Epithelial cell of esophagus (primary cell): ENCODE measurements at regions not wholly inside any gene's neighbourhood (a gene's known extent, or its start where the extent isn't known, plus 50 kb on each side); places are given as distances from the start of the nearest gene placed in this dataset.

ENCODE experiments used
- DNase-seq: peaks from one replicate; pipeline ENCODE4 v3.0.0; 2010; ENCODE audit warnings: low read depth
- H3K4me3 ChIP-seq: 2 replicates; pipeline ENCODE4 v1.5.1; 2011; ENCODE audit warnings: mild to moderate bottlenecking, low read length, control low read depth
- TF ChIP-seq, protein P1 (sequence below): IDR thresholded peaks from 2 replicates; pipeline ENCODE4 v1.5.1; 2011; ENCODE audit warnings: low read depth, mild to moderate bottlenecking, low read length, control low read depth, inconsistent platforms; ENCODE audit not compliant: insufficient read depth; ENCODE audit errors: missing control alignments

DNA sequence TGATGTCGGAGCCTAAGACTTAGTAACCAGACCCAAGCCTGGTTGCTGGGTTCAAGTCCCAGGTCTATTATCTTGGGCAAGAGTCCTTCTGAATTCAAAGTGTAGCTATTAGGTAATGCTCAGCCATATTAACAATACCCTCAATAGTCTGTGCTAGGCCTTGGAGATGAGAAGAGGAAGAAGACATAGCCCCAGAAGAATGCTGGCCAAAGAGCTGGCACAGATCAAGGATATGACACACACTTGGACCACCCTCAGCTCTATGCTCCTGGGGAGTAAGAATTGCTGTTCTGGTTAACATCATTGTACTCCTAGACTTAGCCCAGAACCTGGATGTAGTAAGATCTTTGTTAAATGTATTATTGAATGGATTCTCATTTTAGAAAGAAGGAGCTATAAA is 426.7 kb downstream of the CDK5RAP2 start:
- TF ChIP-seq, protein P1, sequence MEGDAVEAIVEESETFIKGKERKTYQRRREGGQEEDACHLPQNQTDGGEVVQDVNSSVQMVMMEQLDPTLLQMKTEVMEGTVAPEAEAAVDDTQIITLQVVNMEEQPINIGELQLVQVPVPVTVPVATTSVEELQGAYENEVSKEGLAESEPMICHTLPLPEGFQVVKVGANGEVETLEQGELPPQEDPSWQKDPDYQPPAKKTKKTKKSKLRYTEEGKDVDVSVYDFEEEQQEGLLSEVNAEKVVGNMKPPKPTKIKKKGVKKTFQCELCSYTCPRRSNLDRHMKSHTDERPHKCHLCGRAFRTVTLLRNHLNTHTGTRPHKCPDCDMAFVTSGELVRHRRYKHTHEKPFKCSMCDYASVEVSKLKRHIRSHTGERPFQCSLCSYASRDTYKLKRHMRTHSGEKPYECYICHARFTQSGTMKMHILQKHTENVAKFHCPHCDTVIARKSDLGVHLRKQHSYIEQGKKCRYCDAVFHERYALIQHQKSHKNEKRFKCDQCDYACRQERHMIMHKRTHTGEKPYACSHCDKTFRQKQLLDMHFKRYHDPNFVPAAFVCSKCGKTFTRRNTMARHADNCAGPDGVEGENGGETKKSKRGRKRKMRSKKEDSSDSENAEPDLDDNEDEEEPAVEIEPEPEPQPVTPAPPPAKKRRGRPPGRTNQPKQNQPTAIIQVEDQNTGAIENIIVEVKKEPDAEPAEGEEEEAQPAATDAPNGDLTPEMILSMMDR, result no peak
- DNase-seq, result no peak
- H3K4me3 ChIP-seq, result no peak overlapping the region

DNA sequence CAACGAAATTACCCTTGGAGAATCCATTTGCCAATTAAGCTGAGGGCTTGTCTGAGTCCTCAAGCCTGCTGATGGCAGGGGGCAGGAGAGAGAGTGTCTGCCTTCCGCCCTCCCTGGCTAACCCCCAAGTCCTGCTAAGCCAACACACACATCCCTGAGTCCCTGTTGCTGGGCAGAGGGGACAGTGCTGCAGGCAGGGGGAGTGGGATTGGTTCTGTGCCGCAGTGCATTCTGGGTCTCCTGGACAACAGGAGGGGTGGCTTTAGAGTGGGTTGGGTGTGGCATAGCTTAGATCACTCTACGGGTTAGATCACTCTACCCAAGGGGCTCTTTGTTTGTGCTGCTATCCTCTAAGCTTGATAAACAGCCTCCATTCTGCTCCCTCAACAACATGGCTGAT is 427.7 kb downstream of the CDK5RAP2 start:
- no peak overlapping the region for H3K4me3 ChIP-seq
- TF ChIP-seq, protein P1, result no peak
- DNase-seq, result no peak

- TF ChIP-seq, protein P1, result no peak
- DNase-seq, result no peak
- no peak overlapping the region for H3K4me3 ChIP-seq
Observed at GRCh38 chr9:120151806-120152205, 428.2 kb downstream of the CDK5RAP2 start.

DNA sequence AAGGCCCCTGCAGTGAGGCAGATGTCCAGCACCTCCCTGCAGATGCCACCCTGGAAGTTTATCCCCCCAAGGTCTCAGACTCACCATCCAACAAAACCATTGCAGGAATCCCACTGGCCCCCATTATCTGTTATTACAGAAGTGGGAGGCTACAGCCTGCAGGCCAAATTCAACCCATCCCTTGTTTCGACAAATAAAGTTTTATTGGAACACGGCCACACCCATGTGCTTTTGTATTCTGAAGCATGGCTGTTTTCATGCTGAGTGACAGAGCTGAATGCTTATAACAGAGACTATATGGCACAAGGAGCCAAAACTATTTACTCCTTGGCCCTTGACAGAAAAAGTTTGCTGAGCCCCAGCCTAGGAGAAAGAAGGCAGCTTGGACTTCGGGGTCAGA is 428.8 kb downstream of the CDK5RAP2 start:
- H3K4me3 ChIP-seq, result no peak overlapping the region
- DNase-seq, result no peak
- TF ChIP-seq, protein P1, result no peak

DNA sequence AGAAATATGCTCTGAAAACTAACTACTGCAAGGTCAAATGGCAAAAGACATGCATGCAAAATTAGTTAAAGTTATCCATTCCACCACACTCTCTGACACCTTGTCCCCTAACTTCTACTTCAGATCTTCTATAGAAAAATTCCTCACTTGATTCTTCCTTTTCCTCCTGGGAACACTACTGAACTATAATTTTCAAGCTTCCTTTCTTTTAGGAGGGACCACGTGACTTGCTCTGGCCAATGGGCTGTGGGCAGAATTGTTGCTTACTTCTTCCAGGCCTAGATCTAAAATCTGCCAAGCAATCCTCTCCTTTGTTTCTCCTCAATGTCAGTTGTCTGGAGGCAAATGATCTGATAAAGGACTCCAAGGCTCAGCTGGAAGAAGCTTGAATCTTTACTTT is 441.0 kb downstream of the CDK5RAP2 start:
- TF ChIP-seq, protein P1, result no peak
- H3K4me3 ChIP-seq, result no peak overlapping the region
- DNase-seq, result no peak

DNA sequence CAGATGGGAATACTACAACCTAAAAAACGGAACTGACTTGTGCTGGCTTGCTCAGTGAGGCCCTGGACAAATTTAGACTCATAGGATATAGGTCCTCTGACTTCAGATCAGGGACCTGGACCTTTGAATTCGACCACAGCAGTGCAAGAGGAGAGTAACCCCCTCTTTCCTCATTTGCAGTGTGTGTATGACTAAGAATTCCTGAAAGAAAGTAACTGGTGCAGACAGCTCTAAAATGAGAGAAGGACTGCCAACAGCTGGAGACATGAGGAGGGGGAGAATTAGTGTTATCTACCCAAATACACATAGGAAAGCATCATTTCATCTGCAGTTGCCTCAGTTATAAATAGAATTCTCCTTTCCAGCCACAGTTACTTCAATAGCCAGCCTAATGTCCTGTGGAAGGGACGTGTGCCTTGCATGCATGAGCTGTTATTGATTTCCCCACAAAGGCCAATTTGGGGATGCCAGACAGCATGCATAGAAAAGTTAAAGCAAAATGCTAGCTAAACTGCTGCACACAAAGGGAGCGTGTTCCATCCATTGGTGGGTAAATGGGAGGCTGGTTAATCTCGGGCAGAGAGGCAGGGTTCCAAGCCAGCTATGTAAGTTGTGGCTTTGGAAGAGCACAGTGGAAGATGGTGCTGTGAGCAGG is 442.7 kb downstream of the CDK5RAP2 start:
- no peak for DNase-seq
- H3K4me3 ChIP-seq, result no peak overlapping the region

More for the DNA sequence above, 442.7 kb downstream of the CDK5RAP2 start:
- TF ChIP-seq, protein P1, result no peak
